ENCODE measurements at regions not wholly inside any gene's neighbourhood (a gene's known extent, or its start where the extent isn't known, plus 50 kb on each side); places are given as distances from the start of the nearest gene placed in this dataset.

DNA sequence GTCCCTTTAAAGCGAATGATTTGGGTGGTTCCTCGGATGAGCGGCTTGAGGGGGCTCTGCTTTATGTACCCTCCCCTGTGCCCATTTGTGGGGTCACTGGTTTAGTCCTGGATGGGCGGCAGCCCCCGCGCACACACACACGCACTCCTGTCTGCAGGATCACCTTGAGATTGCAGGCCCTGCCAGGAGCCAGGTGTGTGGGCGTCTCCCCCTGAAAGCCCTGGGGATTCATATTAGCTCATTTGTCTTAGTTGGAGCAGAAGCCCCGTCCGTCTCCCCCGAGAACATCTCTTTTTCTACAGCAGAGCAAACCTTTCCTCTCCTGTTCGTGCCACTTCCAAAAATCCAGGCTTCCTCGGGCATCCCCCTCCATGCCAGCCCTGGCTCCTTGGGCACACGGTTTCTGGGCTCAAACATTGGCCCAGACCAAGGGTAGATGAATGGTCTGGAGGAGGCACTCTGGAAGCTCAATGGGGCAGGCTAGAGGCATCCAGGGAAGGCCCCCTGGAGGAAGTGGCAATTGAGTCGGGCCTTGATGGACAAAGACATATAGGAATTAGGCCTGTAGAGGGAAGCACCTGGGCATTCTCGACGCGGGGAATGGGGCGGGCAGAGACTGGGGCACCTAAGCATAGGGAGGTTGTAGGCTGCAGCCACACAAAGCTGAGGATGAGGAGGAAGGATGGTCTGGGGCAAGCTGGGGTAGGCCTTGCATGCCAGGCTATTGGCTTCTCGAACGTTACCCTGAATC lies 218.5 kb upstream of the GSE1 start:
- Histone ChIP-seq H3K4me1 (replicated peaks in 1 of 2) (peaks cover 67 to 74% of the 10 kb centered on the region in 2 donors), H3K4me3 (no peak overlapping the region), H3K27ac (peak overlapping the region; percentile 77 to 81)
- ATAC-seq (replicated peaks in 6 of 8), result no peak
- 56 to 100% (median 81%) methylated on average over 2 to 13 of the region's 21 CpGs; no CpG with 5 or more reads in 3 of the 10 experiments for WGBS, 10 experiments
- in situ Hi-C loops (cut with MboI; ENCODE audit: low pct_unique_long_range_greater_than_20kb in 2 of 9, low sequenced_read_pairs in 9 of 9, unreplicated experiment in 9 of 9), result no loop called here

DNA sequence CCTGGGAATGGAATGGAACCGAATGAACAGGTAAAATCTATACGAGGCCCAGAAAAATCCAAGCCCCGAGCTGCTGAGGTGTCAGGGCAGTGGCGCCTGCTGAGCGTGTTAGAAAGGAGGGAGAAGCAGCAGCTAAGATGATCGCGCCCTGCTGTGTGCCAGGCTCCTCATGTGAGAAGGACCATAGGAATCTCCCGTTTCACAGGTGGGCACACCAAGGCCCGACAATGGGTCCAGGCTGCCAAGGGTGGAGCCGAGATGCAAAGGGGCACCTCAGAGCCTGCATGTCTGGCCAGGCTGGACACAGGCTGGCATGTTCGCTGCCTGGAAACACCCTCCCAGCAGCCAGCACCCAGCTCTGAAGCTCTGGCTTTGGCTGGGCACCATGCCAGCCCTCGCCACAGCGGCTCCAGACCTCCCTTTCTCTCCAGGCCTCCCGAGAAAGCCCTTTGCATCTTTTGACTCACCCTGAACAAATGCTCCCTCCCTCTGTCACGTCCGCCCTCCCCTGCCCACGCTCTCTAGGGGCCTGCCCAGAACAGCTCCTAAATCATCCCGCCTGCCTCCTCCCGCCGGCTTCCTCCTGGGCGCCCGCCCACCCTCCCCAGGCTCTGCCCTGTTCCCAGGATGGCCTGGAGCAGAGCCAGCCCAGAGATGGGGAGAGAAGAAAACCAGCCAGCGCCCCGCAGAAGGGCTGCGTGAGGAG lies 217.8 kb upstream of the GSE1 start:
- 0 to 96% (median 78%) methylated on average over 2 to 6 of the region's 25 CpGs; no CpG with 5 or more reads in 4 of the 10 experiments for WGBS, 10 experiments
- in situ Hi-C loops (cut with MboI; ENCODE audit: low pct_unique_long_range_greater_than_20kb in 2 of 9, low sequenced_read_pairs in 9 of 9, unreplicated experiment in 9 of 9), result no loop called here
- Histone ChIP-seq H3K27ac (peak overlapping the region; percentile 77 to 81), H3K4me1 (replicated peaks in 1 of 2) (peaks cover 71 to 75% of the 10 kb centered on the region in 2 donors), H3K4me3 (no peak overlapping the region)
- peak; percentile 73 to 92 (median 80) for ATAC-seq (replicated peaks in 6 of 8)

DNA sequence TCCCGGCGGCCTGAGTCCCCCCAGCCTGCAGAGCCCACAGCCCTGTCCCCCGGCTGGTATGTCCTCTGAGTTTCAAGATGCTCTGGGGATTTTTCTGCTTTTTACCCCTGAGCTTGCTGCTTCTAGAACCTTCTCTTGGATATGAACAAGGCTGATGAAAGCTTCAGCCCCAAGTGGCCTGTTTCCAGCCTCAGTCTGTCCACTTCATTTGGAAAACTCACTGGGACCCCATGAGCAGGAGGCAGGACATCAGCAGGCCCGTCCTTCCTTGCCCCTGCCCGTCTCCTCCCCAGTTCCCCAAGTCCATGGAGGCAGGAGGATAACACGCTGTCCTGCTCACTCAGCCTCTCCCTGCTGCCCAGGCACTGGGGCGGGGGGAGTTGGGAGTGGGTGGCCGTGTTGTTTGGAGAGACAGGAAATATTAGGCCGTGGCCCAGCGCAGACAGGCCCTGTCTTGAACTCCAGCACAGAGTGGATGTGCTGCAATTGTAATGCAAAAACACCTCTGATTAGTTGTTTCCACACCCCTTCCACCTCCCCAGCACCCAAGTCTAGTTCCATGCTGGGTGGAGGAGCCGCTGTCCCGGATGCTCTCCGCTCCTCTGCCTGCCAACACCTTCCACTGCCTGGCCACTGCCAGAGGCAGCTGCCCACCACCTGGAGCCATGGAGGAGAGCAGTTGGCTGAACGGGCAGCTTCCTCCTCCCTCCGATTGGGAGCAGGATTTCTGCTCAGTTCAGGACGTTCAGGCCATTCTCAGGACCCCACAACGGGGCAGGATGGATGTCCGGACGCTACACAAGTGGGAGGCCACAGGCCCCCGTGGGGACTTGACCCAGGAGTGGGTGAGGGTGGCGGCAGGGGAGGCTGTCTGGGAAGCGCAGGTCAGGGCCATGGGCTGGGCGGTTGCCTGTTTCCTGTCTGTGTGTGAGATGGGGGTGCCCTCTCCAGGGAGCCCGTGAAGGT lies 216.9 kb upstream of the GSE1 start:
- 9 to 100% (median 37%) methylated on average over 1 to 9 of the region's 24 CpGs; no CpG with 5 or more reads in 3 of the 10 experiments for WGBS, 10 experiments
- Histone ChIP-seq H3K27ac (peak overlapping the region; percentile 77 to 81), H3K4me3 (no peak overlapping the region), H3K4me1 (replicated peaks in 1 of 2) (peaks cover 65 to 71% of the 10 kb centered on the region in 2 donors)
- in situ Hi-C loops (cut with MboI; ENCODE audit: low pct_unique_long_range_greater_than_20kb in 2 of 9, low sequenced_read_pairs in 9 of 9, unreplicated experiment in 9 of 9), result no loop called here
- ATAC-seq (replicated peaks in 6 of 8), result peak in 7 of 8 experiments; percentile 14 to 50 (median 34)

DNA sequence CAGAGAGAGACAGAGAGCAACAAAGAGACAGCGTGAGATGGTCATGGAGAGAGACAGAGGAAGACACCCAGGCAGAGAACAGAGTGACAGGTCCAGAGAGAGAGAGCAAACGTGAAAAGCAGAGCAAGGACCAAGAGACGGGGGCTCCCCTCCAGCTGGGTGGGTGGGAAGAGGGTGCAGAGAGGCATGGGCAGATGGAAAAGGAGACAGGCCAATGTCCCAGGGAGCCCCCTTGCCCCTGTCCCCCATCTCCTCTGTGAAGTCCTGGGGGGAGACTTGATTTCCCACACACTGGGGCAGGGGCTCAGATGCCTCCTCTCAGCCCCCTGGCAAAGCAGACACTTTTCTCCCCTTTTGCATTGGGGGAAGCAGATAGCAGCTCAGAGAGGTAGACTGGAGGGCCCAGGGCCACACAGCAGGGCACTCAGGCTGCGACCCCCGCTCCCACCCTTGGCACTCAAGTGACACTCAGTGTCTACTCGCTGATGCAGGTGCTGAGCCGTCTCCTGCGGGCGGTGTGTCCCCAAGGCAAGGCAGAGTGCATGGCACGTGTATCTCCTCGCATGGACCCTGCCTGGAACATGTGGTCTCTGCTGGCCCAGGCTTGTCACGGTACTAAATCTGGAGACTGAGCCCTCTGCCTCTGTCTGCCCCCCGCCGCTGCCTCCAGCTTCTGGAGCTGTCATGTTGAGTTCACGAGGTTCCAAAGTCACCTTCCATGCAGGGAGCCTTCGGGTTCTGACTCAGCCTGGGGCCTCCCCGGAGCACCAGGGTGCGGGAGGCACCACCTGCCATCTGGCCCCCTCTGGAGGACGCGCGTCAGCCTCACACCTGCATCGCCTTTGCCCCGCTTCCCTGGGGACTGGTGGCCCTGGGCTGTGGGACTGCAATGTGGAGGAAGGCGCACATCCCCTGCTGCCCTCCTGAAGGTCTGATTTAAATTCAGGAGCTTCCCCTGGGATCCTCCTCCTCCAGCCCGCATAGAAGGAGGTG lies 215.9 kb upstream of the GSE1 start:
- Histone ChIP-seq H3K4me3 (no peak overlapping the region), H3K4me1 (replicated peaks in 1 of 2) (peaks cover 62 to 68% of the 10 kb centered on the region in 2 donors), H3K27ac (peak overlapping the region; percentile 77 to 81)
- in situ Hi-C loops (cut with MboI; ENCODE audit: low pct_unique_long_range_greater_than_20kb in 2 of 9, low sequenced_read_pairs in 9 of 9, unreplicated experiment in 9 of 9), result no loop called here
- peak in 4 of 8 experiments; percentile 13 to 53 (median 46) for ATAC-seq (replicated peaks in 6 of 8)
- 43 to 90% (median 79%) methylated on average over 1 to 10 of the region's 25 CpGs; no CpG with 5 or more reads in 4 of the 10 experiments for WGBS, 10 experiments

DNA sequence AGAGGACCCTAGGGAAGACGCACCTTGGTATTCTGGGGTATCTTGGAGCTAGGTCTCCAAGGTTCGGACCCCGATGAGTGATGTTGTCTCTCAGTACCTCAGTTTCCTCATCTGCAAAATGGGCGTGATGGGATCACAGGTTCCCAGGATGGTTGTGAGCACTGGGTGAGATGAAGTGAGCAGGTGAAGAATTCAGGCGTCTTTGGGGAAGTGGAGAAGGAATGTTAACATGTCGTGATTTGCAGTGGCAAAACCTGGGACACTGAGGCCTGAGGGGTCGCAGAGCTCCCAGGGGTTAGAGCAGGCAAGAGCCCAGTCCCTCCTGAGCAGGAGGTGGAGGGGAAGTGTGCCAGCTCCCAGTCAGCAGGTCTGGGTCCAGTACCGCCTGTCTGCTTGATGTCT lies 215.1 kb upstream of the GSE1 start:
- ATAC-seq (replicated peaks in 6 of 8), result no peak
- Histone ChIP-seq H3K27ac (no peak overlapping the region), H3K4me1 (replicated peaks in 1 of 2) (peaks cover 67 to 72% of the 10 kb centered on the region in 2 donors), H3K4me3 (no peak overlapping the region)
- in situ Hi-C loops (cut with MboI; ENCODE audit: low pct_unique_long_range_greater_than_20kb in 2 of 9, low sequenced_read_pairs in 9 of 9, unreplicated experiment in 9 of 9), result no loop called here
- WGBS, 10 experiments, result 100% methylated on average over 1 to 3 of the region's 8 CpGs; no CpG with 5 or more reads in 5 of the 10 experiments

DNA sequence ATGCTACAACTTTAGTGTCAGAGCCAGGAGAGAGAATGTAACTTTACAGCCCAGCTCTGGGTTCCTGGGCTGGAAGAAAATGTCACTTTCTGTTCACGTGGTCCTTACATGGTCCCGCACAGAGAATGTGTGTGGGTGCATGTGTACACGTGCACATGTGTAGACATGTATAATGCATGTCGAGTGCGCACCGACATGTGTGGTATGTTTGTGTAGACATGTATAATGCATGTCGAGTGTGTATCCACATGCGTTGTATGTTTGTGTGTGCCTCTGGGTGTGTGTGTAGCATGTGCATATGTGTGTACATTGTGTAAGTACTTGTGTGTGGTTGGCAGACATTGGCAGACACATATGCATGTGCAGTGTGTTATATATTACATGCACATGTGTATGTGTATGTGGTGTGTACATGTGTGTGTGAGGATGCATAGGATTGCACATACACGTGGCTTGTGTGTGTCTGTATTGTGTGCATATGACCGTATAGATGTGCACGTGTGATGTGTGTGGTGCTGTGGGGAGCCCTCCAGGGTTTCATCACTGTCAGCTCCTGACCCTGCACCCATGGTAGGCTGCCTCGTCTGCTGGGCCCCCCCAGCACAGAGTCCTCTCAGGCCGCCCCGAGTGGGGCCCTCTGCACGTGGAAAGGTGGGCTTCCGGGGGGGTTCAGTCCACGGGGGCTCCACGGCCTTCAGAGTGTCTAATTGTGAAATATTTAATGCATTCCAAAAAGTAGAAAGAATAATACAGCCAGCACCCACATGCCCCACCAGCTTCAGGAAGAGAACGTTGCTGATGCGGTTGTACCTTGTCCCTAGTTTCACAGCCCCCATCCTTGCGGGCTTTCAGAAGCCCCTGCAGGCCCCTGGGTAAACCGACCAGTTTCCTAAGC lies 214.2 kb upstream of the GSE1 start:
- no peak for ATAC-seq (replicated peaks in 6 of 8)
- H3K27ac ChIP-seq, result peak overlapping the region; percentile 35 to 52
- H3K4me3 ChIP-seq, result no peak overlapping the region
- peaks cover 63 to 66% of the 10 kb centered on the region in 2 donors for H3K4me1 ChIP-seq (replicated peaks in 1 of 2)
- WGBS, 10 experiments, result 40 to 95% (median 87%) methylated on average over 1 to 12 of the region's 22 CpGs; no CpG with 5 or more reads in 2 of the 10 experiments
- in situ Hi-C loops (cut with MboI; ENCODE audit: low pct_unique_long_range_greater_than_20kb in 2 of 9, low sequenced_read_pairs in 9 of 9, unreplicated experiment in 9 of 9), result no loop called here

DNA sequence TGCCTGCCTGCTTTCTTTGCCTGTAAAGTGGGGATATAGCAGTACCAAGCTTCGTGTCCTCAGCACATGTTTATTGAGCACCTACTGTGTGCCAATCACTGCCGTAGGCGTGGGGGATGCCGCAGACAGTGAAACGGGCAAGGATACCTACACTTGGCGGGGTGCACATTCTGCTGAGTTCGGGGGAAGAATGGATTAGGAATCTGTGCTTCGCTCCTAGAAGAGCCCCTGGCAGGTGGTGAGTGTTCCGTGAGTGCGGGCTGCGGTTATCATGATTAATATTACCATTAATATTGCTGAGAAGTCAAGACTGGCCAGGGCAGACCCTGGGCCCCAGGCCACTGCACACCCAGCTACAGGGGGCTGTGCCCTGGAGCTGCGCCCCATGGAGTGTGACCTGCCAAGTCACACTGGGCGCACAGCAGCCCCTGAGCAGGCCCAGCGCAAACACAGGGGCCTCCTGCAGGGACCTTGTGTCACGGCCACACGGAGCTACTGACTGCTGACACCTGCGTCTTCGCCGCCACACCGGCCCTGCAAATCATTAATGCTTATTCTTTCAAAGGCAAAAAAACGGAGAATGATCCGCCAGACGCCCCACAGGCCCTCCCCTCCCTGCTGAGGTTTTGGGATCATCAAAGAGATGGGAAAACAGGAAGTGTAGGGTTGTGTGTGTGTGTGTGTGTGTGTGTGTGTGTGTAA lies 213.4 kb upstream of the GSE1 start:
- peak overlapping the region; percentile 35 to 52 for H3K27ac ChIP-seq
- in situ Hi-C loops (cut with MboI; ENCODE audit: low pct_unique_long_range_greater_than_20kb in 2 of 9, low sequenced_read_pairs in 9 of 9, unreplicated experiment in 9 of 9), result loop anchor here in 1 of 9 experiments (25.0 kb wide), 1 partner anchor 213 kb away; the partner anchor contains the start of gene GSE1
- ATAC-seq (replicated peaks in 6 of 8), result peak in 4 of 8 experiments; percentile 1 to 18 (median 16)
- 61 to 86% (median 80%) methylated on average over 1 to 9 of the region's 23 CpGs; no CpG with 5 or more reads in 4 of the 10 experiments for WGBS, 10 experiments
- H3K4me1 ChIP-seq (replicated peaks in 1 of 2), result peaks cover 55 to 58% of the 10 kb centered on the region in 2 donors
- H3K4me3 ChIP-seq, result no peak overlapping the region

DNA sequence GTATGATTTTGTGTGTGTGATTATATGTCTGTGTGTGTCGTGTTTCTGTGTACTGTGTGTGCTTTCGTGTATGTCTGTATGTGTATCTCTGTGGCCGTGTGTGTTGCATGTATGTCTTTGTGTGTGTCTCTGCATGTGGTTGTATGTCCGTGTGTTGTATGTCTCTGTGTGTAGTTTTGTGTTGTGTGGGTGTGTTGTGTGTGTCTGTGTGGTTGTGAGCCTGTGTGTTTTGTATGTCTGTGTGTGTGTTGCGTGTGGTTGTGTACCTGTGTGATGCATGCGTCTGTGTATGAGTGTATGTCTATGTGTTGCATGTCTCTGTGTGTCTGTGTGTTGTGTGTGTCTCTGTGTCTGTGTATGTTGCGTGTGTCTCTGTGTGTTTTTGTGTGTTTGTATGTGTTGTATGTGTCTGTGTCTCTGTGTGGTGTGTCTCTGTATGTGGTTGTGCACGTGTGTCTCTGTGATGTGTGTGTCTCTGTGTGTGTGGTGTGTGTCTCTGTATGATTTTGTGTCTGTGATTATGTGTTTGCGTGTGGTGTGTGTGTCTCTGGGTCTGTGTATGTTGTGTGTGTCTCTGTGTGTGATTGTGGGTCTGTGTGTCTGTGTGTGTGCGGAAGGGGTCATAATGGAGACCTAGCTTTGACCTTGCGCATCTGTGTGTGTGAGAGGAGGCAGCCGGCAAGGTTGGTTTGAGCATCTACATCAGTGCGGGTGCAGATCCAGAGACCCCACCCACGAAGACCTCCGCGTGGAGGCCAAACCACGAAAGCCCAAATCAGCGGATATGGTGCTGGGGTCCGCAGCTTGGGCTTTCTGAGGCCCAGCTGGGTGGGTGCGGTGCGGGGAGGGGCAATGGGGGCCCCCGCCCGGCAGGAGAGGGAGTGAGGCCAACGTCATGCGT lies 212.6 kb upstream of the GSE1 start:
- in situ Hi-C loops (cut with MboI; ENCODE audit: low pct_unique_long_range_greater_than_20kb in 2 of 9, low sequenced_read_pairs in 9 of 9, unreplicated experiment in 9 of 9), result loop anchor here in 1 of 9 experiments (25.0 kb wide), 1 partner anchor 212 kb away; the partner anchor contains the start of gene GSE1
- 84 to 100% (median 90%) methylated on average over 2 to 9 of the region's 25 CpGs; no CpG with 5 or more reads in 3 of the 10 experiments for WGBS, 10 experiments
- Histone ChIP-seq H3K27ac (peak overlapping the region; percentile 35 to 52), H3K4me3 (no peak overlapping the region), H3K4me1 (replicated peaks in 1 of 2) (peaks cover 47 to 50% of the 10 kb centered on the region in 2 donors)
- no peak for ATAC-seq (replicated peaks in 6 of 8)

DNA sequence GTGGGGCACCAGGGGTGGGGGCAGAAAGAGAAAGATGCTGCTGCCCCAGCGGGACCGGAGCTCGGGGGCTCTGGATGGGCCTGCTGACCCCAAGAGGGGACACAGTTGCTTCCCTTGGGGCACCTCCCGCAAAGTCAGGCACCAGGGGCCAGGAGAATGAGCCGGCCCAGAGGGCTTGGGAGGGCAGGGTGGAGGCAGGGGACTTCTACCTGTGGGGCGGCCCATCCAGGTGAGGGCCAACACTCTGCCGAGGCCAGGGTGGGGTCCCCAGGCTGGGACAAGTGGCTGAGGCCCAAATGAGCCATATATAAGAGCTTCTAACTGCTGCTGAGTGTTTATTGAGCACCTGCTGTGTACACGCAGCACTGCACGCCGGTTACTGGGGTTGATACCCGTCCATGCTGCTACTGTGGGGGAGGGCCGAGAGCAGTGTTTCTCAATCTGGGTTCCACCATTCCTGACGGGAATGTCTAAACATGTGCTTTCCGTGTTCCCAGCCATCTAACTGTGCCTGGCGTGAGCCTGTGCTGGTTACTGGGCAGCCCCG lies 211.7 kb upstream of the GSE1 start:
- in situ Hi-C loops (cut with MboI; ENCODE audit: low pct_unique_long_range_greater_than_20kb in 2 of 9, low sequenced_read_pairs in 9 of 9, unreplicated experiment in 9 of 9), result loop anchor here in 1 of 9 experiments (25.0 kb wide), 1 partner anchor 211 kb away; the partner anchor contains the start of gene GSE1
- Histone ChIP-seq H3K27ac (no peak overlapping the region), H3K4me1 (replicated peaks in 1 of 2) (peaks cover 38 to 41% of the 10 kb centered on the region in 2 donors), H3K4me3 (no peak overlapping the region)
- no peak for ATAC-seq (replicated peaks in 6 of 8)
- WGBS, 10 experiments, result 96 to 100% (median 100%) methylated on average over 1 to 5 of the region's 16 CpGs; no CpG with 5 or more reads in 7 of the 10 experiments

All from motor neuron (in vitro differentiated cells).